Skeletal muscle satellite cell (primary cell): ENCODE measurements at regions not wholly inside any gene's neighbourhood (a gene's known extent, or its start where the extent isn't known, plus 50 kb on each side); places are given as distances from the start of the nearest gene placed in this dataset.

ENCODE experiments used
- H3K27me3 ChIP-seq: 2 replicates; pipeline ENCODE4 v1.7.0; 2013; ENCODE audit warnings: low read length; ENCODE audit not compliant: control insufficient read depth, insufficient read depth
- H3K36me3 ChIP-seq: 2 replicates; pipeline ENCODE4 v1.7.0; 2013; ENCODE audit warnings: mild to moderate bottlenecking, control low read depth, low read length; ENCODE audit not compliant: insufficient read depth
- H3K4me1 ChIP-seq: 2 replicates; pipeline ENCODE4 v1.7.0; 2013; ENCODE audit warnings: low read length; ENCODE audit not compliant: control insufficient read depth, insufficient read depth
- H3K4me2 ChIP-seq: 2 replicates; pipeline ENCODE4 v1.7.0; 2013; ENCODE audit warnings: mild to moderate bottlenecking, low read length
- H3K4me3 ChIP-seq: 2 replicates; pipeline ENCODE4 v1.7.0; 2013; ENCODE audit warnings: low read length
- H3K9ac ChIP-seq: 2 replicates; pipeline ENCODE4 v1.7.0; 2013; ENCODE audit warnings: mild to moderate bottlenecking, low read depth, low read length, moderate library complexity
- H3K9me3 ChIP-seq: replicated peaks from 2 replicates; pipeline ENCODE4 v1.7.0; 2013; ENCODE audit warnings: mild to moderate bottlenecking, control low read depth, low read length

- Histone ChIP-seq H3K27me3 (peaks cover 51% of the 10 kb centered on the region), H3K9me3 (no peaks in the 10 kb centered on the region), H3K9ac (no peak overlapping the region), H3K4me1 (no peaks in the 10 kb centered on the region), H3K4me3 (no peak overlapping the region), H3K4me2 (no peak overlapping the region), H3K36me3 (no peaks in the 10 kb centered on the region)
Observed at GRCh38 chr10:78853864-78854263, 214.9 kb upstream of the ZMIZ1 start.

GRCh38 chr10:78856421-78856820, 212.3 kb upstream of the ZMIZ1 start:
- H3K9me3 ChIP-seq: no peaks in the 10 kb centered on the region
- no peak overlapping the region for H3K4me3 ChIP-seq
- no peaks in the 10 kb centered on the region for H3K4me1 ChIP-seq
- H3K36me3 ChIP-seq: no peaks in the 10 kb centered on the region
- H3K9ac ChIP-seq: no peak overlapping the region
- peaks cover 65% of the 10 kb centered on the region for H3K27me3 ChIP-seq
- no peak overlapping the region for H3K4me2 ChIP-seq

- H3K4me1 ChIP-seq: no peaks in the 10 kb centered on the region
- H3K4me2 ChIP-seq: no peak overlapping the region
- H3K9me3 ChIP-seq: no peaks in the 10 kb centered on the region
- no peaks in the 10 kb centered on the region for H3K36me3 ChIP-seq
- H3K9ac ChIP-seq: no peak overlapping the region
- peaks cover 64% of the 10 kb centered on the region for H3K27me3 ChIP-seq
- H3K4me3 ChIP-seq: no peak overlapping the region
Observed at GRCh38 chr10:78857193-78857592, 211.6 kb upstream of the ZMIZ1 start.

GRCh38 chr10:78859266-78859665, 209.5 kb upstream of the ZMIZ1 start:
- H3K27me3 ChIP-seq: peaks cover 78% of the 10 kb centered on the region
- H3K4me1 ChIP-seq: no peaks in the 10 kb centered on the region
- H3K9me3 ChIP-seq: no peaks in the 10 kb centered on the region
- no peaks in the 10 kb centered on the region for H3K36me3 ChIP-seq
- H3K4me2 ChIP-seq: no peak overlapping the region
- H3K4me3 ChIP-seq: no peak overlapping the region
- no peak overlapping the region for H3K9ac ChIP-seq

GRCh38 chr10:78859769-78860168, 209.0 kb upstream of the ZMIZ1 start:
- Histone ChIP-seq H3K36me3 (no peaks in the 10 kb centered on the region), H3K4me2 (no peak overlapping the region), H3K9me3 (no peaks in the 10 kb centered on the region), H3K4me1 (no peaks in the 10 kb centered on the region), H3K27me3 (peaks cover 80% of the 10 kb centered on the region), H3K9ac (no peak overlapping the region), H3K4me3 (no peak overlapping the region)

GRCh38 chr10:78860260-78860914, 208.4 kb upstream of the ZMIZ1 start:
- no peak overlapping the region for H3K4me3 ChIP-seq
- H3K9me3 ChIP-seq: no peaks in the 10 kb centered on the region
- no peaks in the 10 kb centered on the region for H3K36me3 ChIP-seq
- no peak overlapping the region for H3K4me2 ChIP-seq
- no peaks in the 10 kb centered on the region for H3K4me1 ChIP-seq
- peaks cover 83% of the 10 kb centered on the region for H3K27me3 ChIP-seq
- no peak overlapping the region for H3K9ac ChIP-seq

GRCh38 chr10:78861529-78862327, 207.0 kb upstream of the ZMIZ1 start:
- H3K4me2 ChIP-seq: no peak overlapping the region
- H3K36me3 ChIP-seq: no peaks in the 10 kb centered on the region
- no peaks in the 10 kb centered on the region for H3K9me3 ChIP-seq
- no peak overlapping the region for H3K9ac ChIP-seq
- H3K27me3 ChIP-seq: peaks cover 77% of the 10 kb centered on the region
- H3K4me1 ChIP-seq: no peaks in the 10 kb centered on the region
- H3K4me3 ChIP-seq: no peak overlapping the region

- no peaks in the 10 kb centered on the region for H3K36me3 ChIP-seq
- no peaks in the 10 kb centered on the region for H3K4me1 ChIP-seq
- H3K4me2 ChIP-seq: no peak overlapping the region
- H3K9ac ChIP-seq: no peak overlapping the region
- H3K27me3 ChIP-seq: peaks cover 77% of the 10 kb centered on the region
- H3K9me3 ChIP-seq: no peaks in the 10 kb centered on the region
- H3K4me3 ChIP-seq: no peak overlapping the region
Observed at GRCh38 chr10:78862328-78862640, 206.5 kb upstream of the ZMIZ1 start.

- no peaks in the 10 kb centered on the region for H3K4me1 ChIP-seq
- no peak overlapping the region for H3K4me3 ChIP-seq
- no peak overlapping the region for H3K9ac ChIP-seq
- peaks cover 73% of the 10 kb centered on the region for H3K27me3 ChIP-seq
- H3K4me2 ChIP-seq: no peak overlapping the region
- H3K36me3 ChIP-seq: no peaks in the 10 kb centered on the region
- no peaks in the 10 kb centered on the region for H3K9me3 ChIP-seq
Observed at GRCh38 chr10:78863140-78863905, 205.4 kb upstream of the ZMIZ1 start.

- peaks cover 75% of the 10 kb centered on the region for H3K27me3 ChIP-seq
- H3K9me3 ChIP-seq: no peaks in the 10 kb centered on the region
- H3K4me2 ChIP-seq: no peak overlapping the region
- no peak overlapping the region for H3K4me3 ChIP-seq
- no peaks in the 10 kb centered on the region for H3K4me1 ChIP-seq
- no peaks in the 10 kb centered on the region for H3K36me3 ChIP-seq
- H3K9ac ChIP-seq: no peak overlapping the region
Observed at GRCh38 chr10:78863906-78864239, 204.9 kb upstream of the ZMIZ1 start.

- no peak overlapping the region for H3K9ac ChIP-seq
- no peaks in the 10 kb centered on the region for H3K4me1 ChIP-seq
- no peak overlapping the region for H3K4me2 ChIP-seq
- no peaks in the 10 kb centered on the region for H3K9me3 ChIP-seq
- H3K27me3 ChIP-seq: peaks cover 69% of the 10 kb centered on the region
- H3K4me3 ChIP-seq: no peak overlapping the region
- H3K36me3 ChIP-seq: no peaks in the 10 kb centered on the region
Observed at GRCh38 chr10:78864761-78865537, 203.8 kb upstream of the ZMIZ1 start.
